Uterus (tissue), 3 donors: ENCODE measurements at regions not wholly inside any gene's neighbourhood (a gene's known extent, or its start where the extent isn't known, plus 50 kb on each side); places are given as distances from the start of the nearest gene placed in this dataset.

Experiments
- DNase-seq, 2 donors: peaks; one replicate each; pipeline ENCODE4 v3.0.0-alpha.2; 2019 to 2020
- H3K27ac ChIP-seq, 2 donors: fragments of 200-600 bp; sonication (generic); 1 replicate in 1 of 2; 2 replicates in 1 of 2; pipeline ENCODE4 v1.5.1; 2016 to 2018
- H3K27me3 ChIP-seq, 2 donors: fragments of 200-600 bp; sonication (generic); one replicate each; pipeline ENCODE4 v1.5.1; 2018 to 2019; ENCODE audit warnings: control low read depth in 1 of 2
- H3K36me3 ChIP-seq, 2 donors: fragments of 200-600 bp; sonication (generic); one replicate each; pipeline ENCODE4 v1.5.1; 2019; ENCODE audit warnings: control low read depth in 1 of 2
- H3K4me1 ChIP-seq, 2 donors: fragments of 200-600 bp; sonication (generic); one replicate each; pipeline ENCODE4 v1.5.1; 2018 to 2019; ENCODE audit warnings: control low read depth in 1 of 2
- H3K4me3 ChIP-seq, 2 donors: fragments of 200-600 bp; sonication (generic); 1 replicate in 1 of 2; 2 replicates in 1 of 2; pipeline ENCODE4 v1.5.1; 2018 to 2019; ENCODE audit warnings: mild to moderate bottlenecking in 1 of 2
- H3K9me3 ChIP-seq, 2 donors: fragments of 200-600 bp; sonication (generic); one replicate each; pipeline ENCODE4 v1.5.1; 2019; ENCODE audit warnings: control low read depth in 1 of 2
- POLR2A ChIP-seq, 2 donors: fragments of 450-650 bp; IDR thresholded peaks; one replicate each; pipeline ENCODE4 v1.6.1; 2016; ENCODE audit warnings: antibody characterized with exemption in 2 of 2, mild to moderate bottlenecking in 1 of 2, moderate library complexity in 1 of 2
- intact Hi-C: fragments of 100-400 bp; cut with DNase I; formaldehyde crosslinking; loops from one replicate; pipeline ENCODE4 v1.15.1; 2023; ENCODE audit warnings: low total_unique reads
- TF ChIP-seq, protein P1 (sequence below), 4 experiments: fragments of 200-600 bp in 2 of 4; fragments of 450-650 bp in 2 of 4; sonication (generic) in 2 of 4; IDR thresholded peaks; one replicate each; pipeline ENCODE4 v1.5.1; 2016 to 2019; ENCODE audit warnings: antibody characterized with exemption in 4 of 4, mild to moderate bottlenecking in 2 of 4, moderate library complexity in 1 of 4
- donor health status: DM: yes; HTN: yes; CAD: no.

DNA sequence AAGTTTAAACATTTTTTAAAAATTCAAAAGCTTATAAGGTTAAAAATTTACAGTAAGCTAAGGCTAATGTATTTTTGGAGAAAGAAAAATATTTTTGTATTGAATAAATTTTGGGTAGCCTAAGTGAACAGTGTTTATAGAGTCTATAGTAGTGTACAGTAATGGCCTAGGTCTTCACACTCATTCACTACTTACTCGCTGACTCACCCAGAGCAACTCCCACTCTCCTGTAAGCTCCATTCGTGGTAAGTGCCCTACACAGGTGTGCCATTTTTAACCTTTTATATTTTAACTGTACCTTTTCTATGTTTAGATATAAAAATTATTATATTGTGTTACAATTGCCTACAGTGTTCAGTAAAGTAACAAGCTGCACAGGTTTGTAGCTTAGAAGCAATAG, 96.6 kb upstream of the FREM2 start:
- H3K9me3 ChIP-seq, result no peaks in the 10 kb centered on the region
- no peaks in the 10 kb centered on the region for H3K36me3 ChIP-seq
- H3K27ac ChIP-seq, result no peak overlapping the region
- no peak for TF ChIP-seq POLR2A (IDR thresholded peaks at IDR 0.05)
- TF ChIP-seq, protein P1, sequence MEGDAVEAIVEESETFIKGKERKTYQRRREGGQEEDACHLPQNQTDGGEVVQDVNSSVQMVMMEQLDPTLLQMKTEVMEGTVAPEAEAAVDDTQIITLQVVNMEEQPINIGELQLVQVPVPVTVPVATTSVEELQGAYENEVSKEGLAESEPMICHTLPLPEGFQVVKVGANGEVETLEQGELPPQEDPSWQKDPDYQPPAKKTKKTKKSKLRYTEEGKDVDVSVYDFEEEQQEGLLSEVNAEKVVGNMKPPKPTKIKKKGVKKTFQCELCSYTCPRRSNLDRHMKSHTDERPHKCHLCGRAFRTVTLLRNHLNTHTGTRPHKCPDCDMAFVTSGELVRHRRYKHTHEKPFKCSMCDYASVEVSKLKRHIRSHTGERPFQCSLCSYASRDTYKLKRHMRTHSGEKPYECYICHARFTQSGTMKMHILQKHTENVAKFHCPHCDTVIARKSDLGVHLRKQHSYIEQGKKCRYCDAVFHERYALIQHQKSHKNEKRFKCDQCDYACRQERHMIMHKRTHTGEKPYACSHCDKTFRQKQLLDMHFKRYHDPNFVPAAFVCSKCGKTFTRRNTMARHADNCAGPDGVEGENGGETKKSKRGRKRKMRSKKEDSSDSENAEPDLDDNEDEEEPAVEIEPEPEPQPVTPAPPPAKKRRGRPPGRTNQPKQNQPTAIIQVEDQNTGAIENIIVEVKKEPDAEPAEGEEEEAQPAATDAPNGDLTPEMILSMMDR (IDR thresholded peaks at IDR 0.05), result no peak
- intact Hi-C loops, result no loop called here
- no peak overlapping the region for H3K4me3 ChIP-seq
- no peak for DNase-seq
- H3K27me3 ChIP-seq, result no peaks in the 10 kb centered on the region
- H3K4me1 ChIP-seq, result no peaks in the 10 kb centered on the region

DNA sequence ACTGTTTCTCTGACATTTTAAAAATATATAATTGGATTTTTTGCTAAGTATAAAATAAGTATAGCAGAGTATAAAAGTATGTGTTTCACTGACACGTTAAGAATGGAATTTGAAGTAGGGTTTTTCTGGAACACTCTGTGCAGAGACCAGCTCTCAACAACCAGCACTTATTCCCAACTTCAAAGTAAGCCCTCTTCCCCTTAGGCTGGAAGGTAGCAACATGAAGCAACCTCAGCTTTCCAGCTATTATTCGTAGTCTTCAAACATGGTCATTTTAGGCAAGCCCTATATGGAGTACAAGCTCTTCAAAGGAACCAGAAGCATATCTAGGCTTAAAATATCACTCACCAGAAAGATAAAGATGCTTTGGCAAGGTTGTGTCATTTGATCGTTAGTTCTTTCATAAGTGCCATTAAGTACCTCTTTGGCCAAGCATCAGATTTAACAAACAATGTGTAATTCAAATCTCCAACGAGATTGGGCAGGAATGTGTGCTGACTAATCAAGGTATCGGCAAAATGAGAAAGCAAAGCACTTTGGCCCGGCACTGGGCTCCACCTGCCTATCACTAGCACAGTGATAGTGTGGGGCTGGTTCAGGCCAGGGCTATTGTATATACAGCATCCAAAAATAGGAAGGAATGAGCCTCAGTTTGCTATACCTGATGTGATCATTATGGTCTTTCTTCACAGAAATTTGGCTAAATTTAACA, 95.9 kb upstream of the FREM2 start:
- Histone ChIP-seq H3K9me3 (no peaks in the 10 kb centered on the region), H3K27ac (no peak overlapping the region), H3K36me3 (no peaks in the 10 kb centered on the region), H3K4me3 (no peak overlapping the region), H3K4me1 (no peaks in the 10 kb centered on the region), H3K27me3 (no peaks in the 10 kb centered on the region)
- TF ChIP-seq, protein P1 (IDR thresholded peaks at IDR 0.05), result no peak
- TF ChIP-seq POLR2A (IDR thresholded peaks at IDR 0.05), result no peak
- intact Hi-C loops, result no loop called here
- no peak for DNase-seq

DNA sequence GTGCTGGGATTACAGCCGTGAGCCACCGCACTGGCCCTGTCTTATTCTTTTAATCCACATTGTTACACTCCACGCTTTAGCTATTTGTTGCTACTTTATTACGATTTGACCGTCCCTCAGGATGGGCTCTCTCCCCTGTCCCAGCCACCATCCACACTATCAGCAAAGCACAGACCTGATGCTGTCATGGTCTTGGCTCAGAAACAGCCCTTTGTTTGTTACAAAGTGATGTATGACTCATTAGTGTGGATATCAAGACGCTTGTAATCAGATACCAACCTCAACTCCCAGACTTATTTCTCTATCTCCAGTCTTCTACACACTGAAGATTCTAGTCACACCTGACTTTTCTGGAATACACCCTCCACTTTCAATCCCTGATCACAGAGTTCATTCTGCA, 84.6 kb upstream of the FREM2 start:
- Histone ChIP-seq H3K4me3 (no peak overlapping the region), H3K27me3 (no peaks in the 10 kb centered on the region), H3K9me3 (no peaks in the 10 kb centered on the region), H3K4me1 (no peaks in the 10 kb centered on the region), H3K27ac (no peak overlapping the region), H3K36me3 (no peaks in the 10 kb centered on the region)
- intact Hi-C loops, result no loop called here
- TF ChIP-seq POLR2A (IDR thresholded peaks at IDR 0.05), result no peak
- TF ChIP-seq, protein P1 (IDR thresholded peaks at IDR 0.05), result no peak
- DNase-seq, result no peak

DNA sequence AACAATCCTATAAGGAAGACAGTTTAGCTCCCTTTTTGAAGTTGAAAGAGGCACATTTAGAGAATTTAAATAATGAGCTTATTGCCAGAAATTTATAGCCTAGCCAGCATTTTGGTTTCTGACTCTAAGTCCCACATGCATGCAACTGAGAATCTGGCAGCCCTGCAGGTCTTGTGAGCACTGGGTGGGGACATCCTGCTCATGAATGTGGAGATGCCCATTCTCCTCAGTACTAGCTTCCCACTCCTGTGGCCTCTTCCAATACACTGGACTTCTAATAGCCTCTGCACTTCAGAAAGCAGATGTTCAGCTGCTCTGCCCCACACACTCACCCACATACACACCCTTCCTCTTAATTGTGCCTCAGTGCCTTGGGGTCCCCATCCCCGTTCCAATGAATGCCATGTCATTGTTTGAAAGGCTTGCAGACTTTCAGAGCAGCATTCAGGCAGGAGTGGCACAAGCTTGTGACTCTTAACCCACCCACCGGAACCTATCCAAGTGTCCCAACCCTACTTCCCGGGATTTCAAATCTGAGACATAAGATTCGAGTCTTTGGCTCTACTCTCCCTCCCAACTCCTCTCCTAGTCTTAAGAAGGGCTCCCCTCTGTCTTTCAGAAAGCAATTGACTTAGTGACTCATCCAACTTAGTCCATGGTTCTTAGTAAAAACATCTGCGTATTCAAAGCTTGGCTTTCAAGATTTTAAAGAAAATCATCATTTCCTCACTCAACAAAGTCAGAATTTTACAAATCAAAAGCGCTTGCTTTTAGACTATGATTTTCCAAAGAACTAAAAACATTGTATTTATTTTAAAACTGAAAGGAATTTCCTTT, 80.0 kb upstream of the FREM2 start:
- DNase-seq, result no peak
- intact Hi-C loops, result no loop called here
- Histone ChIP-seq H3K4me3 (no peak overlapping the region), H3K36me3 (no peaks in the 10 kb centered on the region), H3K27ac (no peak overlapping the region), H3K9me3 (no peaks in the 10 kb centered on the region), H3K4me1 (no peaks in the 10 kb centered on the region), H3K27me3 (no peaks in the 10 kb centered on the region)
- TF ChIP-seq, protein P1 (IDR thresholded peaks at IDR 0.05), result no peak
- no peak for TF ChIP-seq POLR2A (IDR thresholded peaks at IDR 0.05)

DNA sequence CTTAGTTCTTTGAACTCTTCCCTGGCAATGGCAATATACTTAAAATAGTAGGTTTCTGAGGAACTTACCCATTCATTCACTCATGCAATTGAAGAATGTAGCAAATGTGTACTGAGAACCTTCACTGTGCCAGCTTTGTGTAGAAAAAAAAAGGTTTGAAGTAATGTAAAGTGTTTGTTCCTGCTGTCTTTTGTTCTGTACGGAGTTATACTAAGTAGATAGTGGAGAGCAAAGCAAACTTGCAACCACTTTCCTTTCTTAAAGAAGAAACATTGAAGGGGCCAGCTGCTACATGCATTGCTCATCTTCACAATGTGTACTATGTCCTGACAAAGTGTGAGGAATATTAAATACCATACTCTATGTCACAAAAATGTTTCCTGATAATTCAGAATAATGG, 68.9 kb upstream of the FREM2 start:
- no peak overlapping the region for H3K4me3 ChIP-seq
- TF ChIP-seq, protein P1 (IDR thresholded peaks at IDR 0.05), result no peak
- no peak for TF ChIP-seq POLR2A (IDR thresholded peaks at IDR 0.05)
- H3K36me3 ChIP-seq, result no peaks in the 10 kb centered on the region
- intact Hi-C loops, result no loop called here
- DNase-seq, result no peak
- H3K27me3 ChIP-seq, result no peaks in the 10 kb centered on the region
- H3K9me3 ChIP-seq, result no peaks in the 10 kb centered on the region
- H3K4me1 ChIP-seq, result no peaks in the 10 kb centered on the region
- no peak overlapping the region for H3K27ac ChIP-seq
